Choroid plexus epithelial cell (primary cell): ENCODE measurements at regions not wholly inside any gene's neighbourhood (a gene's known extent, or its start where the extent isn't known, plus 50 kb on each side); places are given as distances from the start of the nearest gene placed in this dataset.

Source experiments
- DNase-seq: peaks from one replicate; pipeline ENCODE4 v3.0.0-alpha.2; 2010; ENCODE audit warnings: low read depth
- H3K4me3 ChIP-seq: 2 replicates; pipeline ENCODE4 v1.5.1; 2011; ENCODE audit warnings: low read depth, mild to moderate bottlenecking, control low read depth, low read length, moderate library complexity
- CTCF ChIP-seq: conservative IDR thresholded peaks from 2 replicates; pipeline ENCODE4 v1.5.1; 2011; ENCODE audit warnings: low read depth, mild to moderate bottlenecking, control low read depth, inconsistent platforms, low read length, moderate library complexity

GRCh38 chr9:32698706-32699277 is 63.3 kb upstream of the TAF1L start:
- no peak for DNase-seq
- TF ChIP-seq CTCF = no peak
- H3K4me3 ChIP-seq = no peak overlapping the region

GRCh38 chr9:32701321-32702022 is 66.0 kb upstream of the TAF1L start:
- TF ChIP-seq CTCF = no peak
- H3K4me3 ChIP-seq = no peak overlapping the region
- DNase-seq = no peak

GRCh38 chr9:32703635-32704034 is 68.2 kb upstream of the TAF1L start:
- TF ChIP-seq CTCF = peak; percentile 39
- peak; percentile 5 for DNase-seq
- H3K4me3 ChIP-seq = no peak overlapping the region

- no peak overlapping the region for H3K4me3 ChIP-seq
- DNase-seq = peak; percentile 11
- TF ChIP-seq CTCF = no peak
Measured at GRCh38 chr9:32704343-32704742, 68.9 kb upstream of the TAF1L start.

- no peak for TF ChIP-seq CTCF
- DNase-seq = peak; percentile 4
- H3K4me3 ChIP-seq = no peak overlapping the region
Measured at GRCh38 chr9:32705059-32705458, 69.6 kb upstream of the TAF1L start.

GRCh38 chr9:32706004-32706724 is 70.7 kb upstream of the TAF1L start:
- H3K4me3 ChIP-seq = no peak overlapping the region
- no peak for TF ChIP-seq CTCF
- no peak for DNase-seq
